Sciatic nerve (tissue), 2 donors: ENCODE measurements at regions not wholly inside any gene's neighbourhood (a gene's known extent, or its start where the extent isn't known, plus 50 kb on each side); places are given as distances from the start of the nearest gene placed in this dataset.
"Not testable (repeated sequence)": the region's sequence is repeated elsewhere in the genome, so short reads cannot be mapped to it uniquely, and the experiment has no call there.

Source experiments
- ATAC-seq: fragments of 200-7000 bp; cut with Tn5 transposase; one replicate; pipeline ENCODE4 v1.9.1; 2020; ENCODE audit warnings: mild to moderate bottlenecking, moderate library complexity
- DNase-seq: peaks from one replicate; pipeline ENCODE4 v3.0.0-alpha.2; 2020; ENCODE audit warnings: low spot score
- intact Hi-C: fragments of 100-400 bp; cut with DNase I; formaldehyde crosslinking; loops from one replicate; pipeline ENCODE4 v1.14.2; 2022
- donor health status: DM: no; HTN: no; CAD: no.
- donor health status: DM: no; HTN: no; CAD: no.

DNA sequence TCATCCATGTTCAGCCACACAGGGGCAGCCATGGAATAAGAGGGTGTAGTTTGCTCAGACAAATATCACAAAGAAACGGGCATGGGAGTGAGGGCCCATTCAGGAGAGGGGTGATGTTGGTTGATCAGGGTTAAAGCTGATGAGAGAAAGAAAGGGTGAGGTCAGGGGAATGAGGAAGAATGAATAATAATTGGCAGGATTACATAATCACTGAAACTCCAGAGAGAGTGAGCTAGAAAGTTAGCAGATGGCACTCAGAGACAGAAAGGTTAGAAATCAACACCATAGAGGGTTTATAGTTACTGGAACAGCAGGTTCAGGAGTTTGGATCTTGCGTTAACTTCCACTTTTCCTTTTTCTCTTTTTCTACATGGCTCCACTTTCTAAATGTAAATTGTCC lies 113.9 kb downstream of the TAF11L14 start:
- intact Hi-C loops = no loop called here
- no peak for ATAC-seq
- no peak for DNase-seq

DNA sequence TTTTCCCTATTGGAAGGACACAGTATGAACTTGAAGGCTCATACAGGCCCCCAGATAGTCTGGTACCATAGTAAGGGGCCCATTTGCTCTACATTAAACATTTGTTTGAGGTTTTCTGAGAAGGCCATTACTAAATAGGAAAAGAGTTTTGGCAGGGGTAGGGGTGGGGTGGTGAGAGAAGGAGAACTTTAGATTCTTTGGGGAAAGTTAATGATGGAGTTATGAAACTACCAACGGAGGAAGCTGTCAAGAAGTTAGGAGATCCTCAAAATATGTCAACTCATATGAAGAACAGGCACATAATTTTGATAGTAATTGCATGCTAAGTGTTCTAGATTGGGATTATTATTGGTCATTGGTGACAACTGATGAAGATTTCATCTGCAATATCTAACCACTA lies 114.7 kb downstream of the TAF11L14 start:
- no peak for DNase-seq
- intact Hi-C loops = no loop called here
- ATAC-seq = no peak

DNA sequence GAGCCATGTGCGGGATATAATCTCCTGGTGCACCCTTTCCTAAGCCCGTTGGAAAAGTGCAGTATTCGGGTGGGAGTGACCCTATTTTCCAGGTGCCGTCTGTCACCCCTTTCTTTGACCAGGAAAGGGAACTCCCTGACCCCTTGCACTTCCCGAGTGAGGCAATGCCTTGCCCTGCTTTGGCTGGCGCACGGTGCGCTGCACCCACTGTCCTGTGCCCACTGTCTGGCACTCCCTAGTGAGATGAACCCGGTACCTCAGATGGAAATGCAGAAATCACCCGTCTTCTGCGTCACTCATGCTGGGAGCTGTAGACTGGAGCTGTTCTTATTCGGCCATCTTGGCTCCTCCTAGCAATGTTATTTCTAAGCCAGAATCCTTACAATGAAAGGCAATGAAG lies 121.1 kb downstream of the TAF11L14 start:
- ATAC-seq, intact Hi-C loops, DNase-seq: not testable (repeated sequence)

DNA sequence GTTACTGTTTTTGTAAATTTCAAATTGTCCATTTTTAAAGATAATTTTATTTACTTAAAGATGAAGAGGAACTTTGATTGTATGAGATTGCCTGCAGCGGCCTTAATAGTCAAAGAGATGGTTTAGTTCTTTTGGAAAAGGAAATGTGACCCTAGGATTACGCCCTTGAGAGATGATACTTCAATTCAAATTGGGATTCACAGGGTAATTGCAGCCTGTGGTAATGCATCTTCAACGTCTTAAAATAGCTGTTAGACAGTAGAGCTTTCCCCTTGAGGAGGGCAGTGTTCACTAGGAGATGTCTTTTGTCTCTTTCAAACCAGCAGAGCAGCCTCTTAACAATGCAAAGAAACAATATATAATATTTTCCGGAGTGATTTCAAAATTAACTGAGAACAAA lies 127.1 kb downstream of the TAF11L14 start:
- DNase-seq (no peak), ATAC-seq (no peak)
- intact Hi-C loops = no loop called here

DNA sequence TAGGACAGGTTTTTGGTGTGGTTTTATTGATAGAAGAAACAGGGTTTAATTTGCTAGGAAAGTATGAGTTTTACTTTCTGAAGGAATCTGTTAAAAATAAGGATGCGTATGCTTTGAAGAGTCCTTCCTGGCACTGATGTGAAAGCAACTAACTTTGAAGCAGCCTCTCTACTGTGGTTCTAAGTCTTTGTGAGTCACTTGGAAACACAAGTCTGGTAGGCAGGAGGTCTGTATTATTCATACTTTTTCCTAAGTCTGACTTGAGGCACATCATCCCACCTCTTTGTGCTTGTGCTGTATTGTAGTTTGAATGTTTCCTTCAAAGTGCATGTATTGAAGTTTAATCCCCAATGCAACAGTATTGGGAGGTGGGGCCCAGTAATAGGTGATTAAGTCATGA lies 129.0 kb downstream of the TAF11L14 start:
- ATAC-seq = peak; percentile 41
- no peak for DNase-seq
- intact Hi-C loops = no loop called here

DNA sequence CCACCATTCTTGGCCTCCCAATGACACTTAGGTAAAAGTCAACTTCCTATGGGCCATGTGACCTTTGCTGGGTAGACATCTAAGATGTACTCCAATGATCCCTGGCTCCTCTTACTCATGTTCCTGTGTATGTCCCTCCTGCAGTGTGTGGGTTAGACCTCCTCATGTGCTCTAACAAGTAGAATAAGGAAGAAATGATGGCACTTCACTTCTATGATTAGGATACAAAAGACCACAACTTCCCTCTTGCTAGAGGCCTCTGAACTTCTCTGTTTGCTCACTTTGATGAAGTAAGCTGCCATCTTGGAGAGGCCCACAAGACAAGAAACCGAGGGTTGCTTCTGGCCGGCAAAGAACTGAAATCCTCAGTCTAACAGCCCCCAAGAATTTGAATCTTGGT lies 131.8 kb downstream of the TAF11L14 start:
- DNase-seq (no peak), ATAC-seq (no peak)
- intact Hi-C loops = no loop called here

DNA sequence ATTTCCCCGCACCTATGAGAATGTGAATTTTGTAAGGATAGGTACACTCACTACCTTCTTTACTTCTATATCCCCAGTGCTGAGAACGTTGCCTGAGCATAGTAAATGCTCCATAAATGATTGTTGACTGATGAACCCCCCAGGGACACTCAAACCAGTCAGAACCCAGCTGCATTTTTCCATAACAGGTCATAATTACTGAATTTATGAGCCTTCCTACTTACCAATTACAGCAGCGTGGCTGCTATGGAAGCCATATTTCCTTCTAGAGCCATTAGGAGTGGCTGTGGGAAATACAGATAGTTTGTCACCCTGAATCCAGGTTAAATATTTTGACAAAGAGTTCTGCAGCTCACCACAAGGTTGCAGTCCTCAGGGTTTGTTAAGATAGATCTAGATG lies 135.0 kb downstream of the TAF11L14 start:
- no peak for ATAC-seq
- no peak for DNase-seq
- intact Hi-C loops = no loop called here

DNA sequence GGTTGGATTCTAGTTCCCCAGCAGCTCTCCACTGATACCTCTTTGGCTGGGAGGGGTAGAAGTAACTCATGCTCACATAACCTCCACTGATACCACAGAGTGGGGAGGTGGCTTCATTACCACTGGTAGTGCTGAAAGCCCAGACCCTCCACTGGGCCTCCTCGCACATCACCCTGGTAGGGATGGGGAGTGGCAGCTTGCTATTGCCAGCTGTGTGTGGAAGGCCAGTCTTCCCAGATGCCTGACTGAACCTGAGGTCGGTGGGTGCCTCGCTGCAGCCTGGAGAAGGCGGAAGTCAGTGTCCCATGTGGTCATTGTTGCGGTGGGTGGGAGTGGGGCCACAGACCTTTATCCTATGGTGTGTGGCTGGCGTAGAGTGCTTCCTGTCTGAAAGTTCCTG lies 138.0 kb downstream of the TAF11L14 start:
- ATAC-seq = no peak
- intact Hi-C loops = no loop called here
- DNase-seq = no peak

DNA sequence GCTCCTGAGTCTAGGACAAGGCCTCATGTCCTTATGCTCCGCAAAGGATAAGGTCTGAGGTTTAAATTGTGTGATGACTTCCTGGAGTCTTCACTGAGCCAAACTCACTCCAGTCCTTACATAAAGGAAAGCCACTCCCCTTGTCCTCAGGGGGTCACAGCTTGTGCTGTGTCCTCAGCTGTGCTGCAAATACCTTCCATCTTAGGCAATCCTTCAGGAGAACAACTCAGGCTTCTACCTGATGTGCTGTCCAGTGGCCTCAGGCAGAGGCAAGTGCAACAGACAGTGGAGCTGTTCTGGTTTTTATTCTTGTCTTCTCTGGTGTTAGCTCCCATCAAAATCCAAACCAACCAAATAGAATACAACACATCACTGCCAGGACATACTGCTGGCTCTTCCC lies 151.5 kb downstream of the TAF11L14 start:
- DNase-seq (no peak), ATAC-seq (no peak)
- intact Hi-C loops = no loop called here

DNA sequence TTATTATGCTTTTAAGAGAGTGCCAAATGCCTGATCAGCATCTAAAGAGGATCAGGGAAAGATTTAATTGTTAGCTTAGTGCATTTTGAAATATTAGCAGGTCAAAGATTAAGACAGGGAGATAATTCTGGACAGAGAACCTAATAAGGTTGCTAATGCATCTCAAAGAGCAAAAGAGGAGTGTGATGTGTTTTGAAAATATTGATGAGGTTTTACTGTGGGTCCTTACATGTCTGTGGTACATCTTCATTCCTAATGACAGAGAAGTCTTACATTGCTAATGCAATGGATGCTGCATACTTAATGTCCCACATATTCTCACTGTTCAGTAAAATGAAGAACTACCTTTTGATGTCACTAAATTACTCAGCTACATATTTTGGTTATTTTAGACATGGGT lies 154.1 kb downstream of the TAF11L14 start:
- intact Hi-C loops = no loop called here
- DNase-seq (no peak), ATAC-seq (no peak)

DNA sequence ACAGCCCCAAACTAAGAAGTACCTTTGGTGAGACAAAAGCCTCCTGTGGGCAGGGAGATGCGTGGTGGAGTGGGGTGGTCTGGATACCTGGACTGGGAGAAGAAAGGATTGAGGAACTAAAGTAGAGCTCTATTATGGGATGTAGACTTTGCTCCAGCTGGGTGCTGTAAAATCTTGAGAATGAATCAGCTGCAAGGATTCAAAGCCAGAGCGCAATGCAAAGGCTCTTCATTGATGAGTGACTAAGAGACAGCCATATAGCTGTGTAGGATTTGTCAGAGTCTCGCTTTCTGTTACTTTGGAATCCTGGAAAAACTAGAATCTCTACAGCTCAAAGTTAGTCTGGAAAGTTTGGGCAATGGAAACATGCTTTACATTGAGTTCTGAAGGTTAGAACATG lies 159.9 kb downstream of the TAF11L14 start:
- ATAC-seq (no peak), DNase-seq (no peak)
- intact Hi-C loops = no loop called here

DNA sequence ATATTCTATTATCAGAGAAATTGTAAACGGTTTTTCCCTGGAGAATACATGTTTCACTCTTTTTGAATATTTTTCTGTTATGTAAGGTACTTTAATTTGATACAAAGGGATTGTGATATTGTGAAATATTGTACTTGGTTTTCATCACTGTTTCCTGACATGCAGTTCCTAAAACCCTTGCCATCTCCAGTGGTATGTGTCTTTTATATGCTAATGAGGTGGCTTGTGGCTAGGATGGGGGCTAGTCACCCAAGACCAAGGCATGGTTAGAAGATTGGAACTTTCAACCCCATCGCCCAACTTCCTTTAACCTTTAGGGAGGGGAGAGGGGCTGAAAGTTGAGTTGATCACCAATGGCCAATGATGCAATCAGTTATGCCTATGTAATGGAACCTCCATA lies 160.6 kb downstream of the TAF11L14 start:
- no peak for DNase-seq
- ATAC-seq = no peak
- intact Hi-C loops = no loop called here

DNA sequence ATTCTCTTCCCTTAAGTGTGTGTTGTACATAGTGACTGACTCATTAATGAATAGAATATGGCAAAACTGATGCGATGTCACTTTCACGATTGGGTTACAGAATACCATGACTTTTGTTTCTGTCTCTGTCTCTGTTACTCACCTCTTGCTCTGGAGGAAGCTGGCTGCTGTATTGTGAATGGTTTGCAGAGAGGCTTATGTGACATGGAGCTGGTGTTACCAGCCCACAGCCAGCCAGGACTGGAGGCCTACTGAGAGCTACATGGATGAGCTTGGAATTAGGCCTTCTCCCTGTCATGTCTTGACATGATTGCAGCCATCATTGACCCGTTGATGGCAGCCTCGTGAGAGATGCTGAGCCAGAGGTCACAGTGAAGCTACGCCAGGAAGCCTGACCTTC lies 161.9 kb downstream of the TAF11L14 start:
- intact Hi-C loops = no loop called here
- ATAC-seq = peak; percentile 17
- DNase-seq = no peak

DNA sequence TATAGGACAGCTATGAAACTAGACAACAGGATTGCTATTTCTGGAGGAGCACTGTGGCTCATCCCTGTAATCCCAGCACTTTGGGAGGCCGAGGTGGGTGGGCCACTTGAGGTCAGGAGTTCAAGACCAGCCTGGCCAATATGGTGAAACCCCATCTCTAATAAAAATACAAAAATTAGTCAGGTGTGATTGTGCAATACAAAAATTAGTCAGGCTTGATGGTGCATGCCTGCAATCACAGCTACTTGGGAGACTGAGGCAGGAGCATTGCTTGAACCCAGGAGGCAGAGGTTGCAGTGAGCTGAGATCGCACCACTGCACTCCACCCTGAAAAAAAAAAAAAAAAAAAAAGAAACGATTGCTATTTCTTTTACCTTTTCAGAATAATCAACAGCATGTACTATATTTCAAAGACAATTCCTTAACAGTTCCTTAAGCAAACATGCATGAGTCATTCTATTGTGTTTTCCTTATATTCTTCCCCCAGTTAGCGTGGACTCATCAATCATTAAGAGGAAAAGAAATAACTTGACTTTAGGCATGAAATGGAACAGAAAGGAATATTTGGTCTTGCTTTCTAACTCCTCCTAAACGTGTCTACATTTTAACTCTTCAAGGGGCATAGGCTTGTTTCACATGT lies 162.6 kb downstream of the TAF11L14 start:
- intact Hi-C loops = no loop called here
- DNase-seq = no peak
- ATAC-seq = no peak

DNA sequence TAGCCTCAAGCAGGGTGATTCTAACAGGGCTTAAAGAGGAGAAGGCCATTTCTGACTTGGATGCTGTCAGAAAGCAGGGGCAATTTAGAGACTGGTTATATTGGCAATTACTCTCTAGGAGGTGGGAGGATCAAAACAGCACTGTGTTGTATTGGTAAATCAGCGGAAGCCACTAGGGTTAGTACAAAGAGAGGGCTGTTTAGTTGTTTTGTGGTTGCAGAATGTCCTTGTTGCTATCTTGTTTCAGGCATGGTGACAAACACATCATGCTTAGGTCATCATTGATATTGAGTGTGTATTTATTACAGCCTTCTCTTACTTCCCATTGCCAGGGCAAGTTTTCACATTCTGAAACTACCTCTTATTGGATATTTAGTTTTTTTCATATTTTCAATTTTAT lies 165.3 kb downstream of the TAF11L14 start:
- no peak for ATAC-seq
- DNase-seq = no peak
- intact Hi-C loops = no loop called here

DNA sequence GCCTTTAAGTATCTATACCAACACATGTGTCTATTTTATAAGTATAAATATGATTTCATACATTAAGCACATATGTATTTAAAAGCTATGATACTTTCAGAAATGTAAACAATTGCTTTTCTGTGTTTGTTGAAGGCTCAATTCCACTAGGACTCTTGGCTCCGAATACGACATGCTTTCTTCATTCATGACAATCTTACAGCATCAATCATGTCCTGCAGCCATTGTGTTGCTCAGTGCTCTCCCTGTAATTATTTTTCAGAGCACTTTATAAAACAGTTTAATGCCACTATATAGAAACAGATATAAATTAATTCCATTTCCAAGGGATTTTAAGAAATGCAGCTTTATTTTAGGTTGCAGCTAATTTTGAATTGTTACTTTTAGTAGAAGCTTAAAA lies 167.3 kb downstream of the TAF11L14 start:
- ATAC-seq (no peak), DNase-seq (no peak)
- intact Hi-C loops = no loop called here

DNA sequence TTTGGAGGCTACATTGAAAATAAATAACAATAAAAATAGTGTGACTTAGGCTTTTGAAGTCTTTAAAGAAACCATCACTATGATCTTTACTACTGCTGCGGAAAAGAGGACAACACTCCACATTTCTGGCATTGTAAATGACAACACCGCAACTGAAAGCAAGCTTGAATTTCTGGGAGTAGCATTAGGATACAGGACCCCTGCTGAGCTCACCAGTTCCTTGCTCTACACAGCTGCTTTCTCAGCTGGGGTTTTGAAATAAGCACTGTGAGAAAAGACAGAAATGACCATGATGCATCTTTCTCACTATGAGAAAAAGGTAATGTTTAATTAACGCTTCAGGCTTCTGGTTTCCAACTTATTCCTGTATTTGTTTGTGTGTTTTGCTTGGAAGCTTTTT lies 168.0 kb downstream of the TAF11L14 start:
- intact Hi-C loops = no loop called here
- DNase-seq (no peak), ATAC-seq (peak; percentile 55)

DNA sequence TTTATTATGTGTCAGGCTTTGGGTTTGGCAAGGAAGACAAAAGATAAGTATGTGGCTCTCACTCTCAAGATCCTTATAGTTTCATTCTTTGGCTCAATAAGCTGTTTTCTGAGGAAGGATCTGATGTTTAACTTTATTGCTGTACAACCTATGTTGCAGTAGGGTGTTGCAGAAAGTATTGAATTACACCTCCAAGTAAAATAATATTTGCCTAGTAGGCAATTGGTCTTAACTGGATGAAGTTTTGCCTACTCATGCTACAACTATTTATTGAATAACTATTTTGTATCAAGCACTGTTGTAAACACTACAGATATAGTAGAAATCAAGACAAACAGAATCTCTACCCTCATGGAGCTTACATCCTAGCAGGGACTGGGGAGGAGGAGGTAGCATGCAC lies 169.7 kb downstream of the TAF11L14 start:
- intact Hi-C loops = no loop called here
- no peak for ATAC-seq
- DNase-seq = no peak

DNA sequence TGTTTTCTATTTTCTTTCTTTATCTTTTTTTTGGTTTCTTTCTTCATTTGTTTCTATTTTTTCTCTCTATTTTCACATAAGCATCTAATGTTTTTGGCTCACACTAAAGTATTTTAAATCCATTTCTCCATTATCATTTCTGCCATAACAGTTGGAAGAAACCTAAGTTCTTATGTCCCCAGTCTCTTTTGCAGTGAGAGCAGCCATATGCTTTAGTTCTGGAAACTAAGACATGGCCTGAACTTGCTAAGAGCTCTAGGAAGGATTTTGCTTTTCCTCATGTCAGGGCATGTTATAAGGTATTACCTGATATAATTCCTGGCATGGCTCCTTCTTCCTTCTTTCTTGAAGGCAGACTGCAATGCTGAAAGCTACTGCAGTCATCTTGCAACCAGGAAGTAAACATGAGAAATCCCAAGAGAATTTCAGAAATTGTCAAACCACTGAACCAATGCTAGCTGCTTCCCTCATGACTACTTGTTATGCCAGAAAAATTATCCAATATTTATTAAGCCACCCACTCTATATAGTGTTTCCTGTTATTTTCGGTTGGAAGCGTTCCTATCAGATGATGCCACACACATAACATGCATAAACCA lies 171.1 kb downstream of the TAF11L14 start:
- intact Hi-C loops = no loop called here
- ATAC-seq (no peak), DNase-seq (no peak)

DNA sequence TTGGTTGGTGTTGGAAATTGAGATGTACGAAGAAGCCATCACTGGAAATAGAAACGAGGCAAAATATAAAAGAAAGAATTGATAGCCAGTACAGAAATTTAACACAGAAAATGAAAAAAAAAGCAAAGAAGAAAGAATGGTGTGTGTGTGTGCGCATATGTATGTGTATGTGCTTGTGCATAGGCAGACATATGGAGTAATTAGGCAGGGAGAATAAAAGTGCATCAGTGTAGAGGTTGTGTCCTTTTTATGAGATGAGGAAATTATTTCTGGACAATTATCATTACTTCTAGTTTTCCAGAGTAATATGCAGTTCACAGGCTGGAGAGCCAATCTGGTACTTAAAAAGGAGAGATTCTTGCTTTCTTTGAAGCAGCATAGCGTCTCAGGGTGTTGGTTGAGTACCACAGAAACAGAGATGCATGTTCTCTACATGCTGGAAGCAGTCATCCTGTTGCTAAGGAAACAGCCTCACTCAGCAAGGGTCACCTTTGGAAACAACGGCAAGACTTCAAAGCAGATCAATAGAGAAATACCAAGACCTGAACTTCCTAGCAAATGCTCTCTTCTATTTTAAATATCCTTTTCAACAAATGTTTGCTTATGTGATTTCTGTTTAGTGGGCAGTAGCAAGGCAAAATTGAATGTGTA lies 172.7 kb downstream of the TAF11L14 start:
- intact Hi-C loops = no loop called here
- DNase-seq (no peak), ATAC-seq (no peak)

DNA sequence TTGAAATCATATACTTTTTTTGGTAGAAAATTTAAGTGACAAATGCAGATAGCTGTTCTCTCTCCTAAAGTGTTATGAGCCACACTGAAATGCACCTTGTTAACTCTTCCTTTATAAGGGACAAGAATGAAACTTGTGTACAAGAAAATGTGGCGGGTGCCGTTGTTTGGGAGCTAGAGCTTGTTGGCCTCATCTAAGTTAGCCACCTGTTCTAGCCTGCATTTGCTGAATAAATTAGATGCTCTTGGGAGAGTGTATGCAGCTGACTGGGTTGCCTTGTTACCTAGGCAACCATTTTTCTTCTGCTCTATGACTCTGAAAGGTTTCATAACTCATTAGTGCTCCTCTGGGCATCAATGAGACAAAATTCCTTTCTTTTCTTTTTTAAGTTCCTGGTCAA lies 174.3 kb downstream of the TAF11L14 start:
- ATAC-seq (peak; percentile 78), DNase-seq (no peak)
- intact Hi-C loops = no loop called here
